GM04504 (cell line): ENCODE measurements at regions not wholly inside any gene's neighbourhood (a gene's known extent, or its start where the extent isn't known, plus 50 kb on each side); places are given as distances from the start of the nearest gene placed in this dataset.

Source experiments
- DNase-seq: peaks from one replicate; pipeline ENCODE4 v3.0.0-alpha.2; 2012; ENCODE audit warnings: low read depth

DNA sequence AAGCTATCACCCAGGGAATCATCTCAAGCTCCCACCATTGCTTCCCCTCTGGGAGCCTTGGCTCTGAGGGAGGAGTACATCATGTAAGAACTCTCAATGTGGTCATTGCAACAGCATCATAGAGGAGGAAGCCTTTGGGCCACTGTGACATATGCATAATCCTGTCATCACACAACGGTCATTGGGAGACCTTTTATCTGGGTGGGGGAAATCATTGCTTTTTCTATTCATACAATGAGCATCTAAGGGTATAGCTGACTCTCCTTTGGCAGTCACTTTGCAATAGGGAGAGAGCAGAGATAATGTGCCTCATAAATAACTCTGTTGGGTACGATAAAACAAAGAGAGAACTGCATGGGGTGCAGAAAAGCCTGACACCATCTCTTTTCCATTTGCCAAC, 155.2 kb upstream of the KCNIP4 start:
- DNase-seq: no peak

DNA sequence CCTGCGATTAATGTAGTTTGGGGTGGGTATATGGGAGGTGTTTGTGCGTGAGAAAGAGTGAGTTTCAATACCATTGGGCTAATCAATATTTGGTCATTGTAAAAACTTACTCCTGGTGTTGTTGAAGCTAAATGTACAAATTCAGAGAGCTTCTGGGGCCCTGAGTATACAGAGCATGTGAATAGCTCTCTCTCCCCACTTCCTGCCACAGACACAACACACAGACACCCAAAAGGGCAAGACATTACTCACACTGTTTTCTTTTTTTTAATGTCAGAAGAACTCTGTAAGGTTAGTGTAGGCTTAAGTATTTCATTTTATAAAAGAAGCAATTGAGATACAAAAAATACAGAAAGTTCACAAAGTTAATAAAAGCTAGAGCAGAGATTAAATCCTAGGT, 151.3 kb upstream of the KCNIP4 start:
- DNase-seq: no peak

DNA sequence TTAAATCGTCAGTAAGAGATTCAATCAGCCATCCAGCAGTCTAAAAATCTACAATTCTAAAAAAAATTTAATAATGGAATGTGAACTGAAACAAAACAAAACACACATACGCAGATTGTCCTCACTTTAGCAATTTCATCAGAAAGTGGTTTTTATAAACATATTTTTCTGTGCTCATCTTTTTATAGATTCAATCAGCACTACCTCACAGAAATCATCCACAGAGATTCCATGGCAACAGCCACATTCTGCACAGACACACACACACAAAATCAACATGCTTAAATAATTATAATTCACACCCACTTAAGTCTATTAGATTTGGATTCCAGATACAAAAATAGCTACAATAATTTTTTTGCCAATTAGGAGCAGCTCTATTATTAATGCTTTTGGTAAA, 149.0 kb upstream of the KCNIP4 start:
- DNase-seq: no peak

DNA sequence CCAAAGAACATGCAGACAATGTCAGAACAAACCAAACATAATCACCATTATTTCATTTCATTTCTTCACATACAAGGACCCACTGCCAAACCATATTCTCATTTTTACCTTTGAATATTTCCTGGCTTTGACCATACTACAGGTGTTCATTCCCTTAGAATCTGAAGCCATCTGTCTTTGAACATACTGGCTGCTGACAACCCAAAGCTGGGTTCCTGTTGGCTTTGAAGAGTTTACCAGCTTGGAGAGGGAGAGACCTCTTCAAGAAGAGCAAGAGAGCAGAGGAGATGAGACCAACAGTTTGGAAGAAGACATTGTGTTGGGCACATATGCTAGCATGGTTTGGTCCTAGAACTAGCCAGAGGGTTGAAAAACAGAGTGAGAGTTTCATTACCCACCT, 145.6 kb upstream of the KCNIP4 start:
- no peak for DNase-seq

DNA sequence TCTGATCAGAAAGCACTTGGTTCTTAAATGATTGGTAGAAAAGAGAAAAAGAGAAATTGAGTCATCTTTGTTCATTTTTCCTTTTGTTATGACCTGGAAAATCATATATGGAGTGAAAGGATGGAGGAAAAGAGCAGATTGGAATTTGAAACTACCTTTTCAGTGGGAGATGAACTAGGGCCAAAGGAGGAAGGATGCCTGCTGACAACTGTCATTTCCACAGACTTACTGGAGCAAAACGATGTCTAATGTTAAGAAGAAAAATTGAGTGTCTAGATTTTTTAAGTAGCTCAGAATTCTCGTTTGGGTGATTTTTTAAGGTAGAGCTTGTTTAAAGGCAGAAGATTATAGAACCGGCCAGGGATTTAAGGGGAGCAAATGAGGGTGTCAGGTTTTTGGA, 144.6 kb upstream of the KCNIP4 start:
- DNase-seq: no peak

DNA sequence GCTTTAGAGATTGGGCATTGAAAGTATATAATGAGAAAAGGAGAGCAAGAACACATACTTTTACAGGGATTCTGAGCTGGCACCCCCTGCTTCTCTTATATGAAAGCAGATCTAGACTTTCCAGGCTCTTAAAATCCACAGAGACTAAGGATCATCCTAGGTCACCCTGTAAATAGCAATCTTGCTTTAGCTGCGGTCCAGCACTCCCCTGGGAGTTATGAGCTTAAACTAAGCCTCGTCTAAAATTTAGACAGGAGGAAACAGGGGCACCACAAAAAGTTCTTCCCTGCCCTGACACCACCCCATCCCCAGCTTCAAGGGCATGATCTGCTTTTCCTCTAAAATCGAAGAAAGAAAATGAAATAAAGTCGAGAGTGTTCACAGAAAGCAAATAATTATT, 143.3 kb upstream of the KCNIP4 start:
- DNase-seq: no peak

DNA sequence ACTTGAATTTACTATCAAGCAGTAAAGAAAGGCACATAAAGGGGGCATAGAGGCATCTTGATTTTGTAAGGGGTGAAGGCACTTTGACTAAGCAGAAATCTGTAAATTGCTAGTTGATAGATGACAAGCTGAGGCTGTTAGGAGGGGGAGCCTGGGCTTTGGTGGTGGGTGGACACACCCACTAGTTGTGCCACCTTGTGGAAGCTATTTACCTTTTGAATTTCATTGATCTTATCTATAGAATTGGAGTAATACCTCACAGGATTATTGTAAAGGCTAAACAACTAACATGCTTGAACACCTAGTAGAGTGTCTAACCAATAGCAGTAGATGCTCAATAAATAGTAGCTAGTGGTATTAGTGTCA, 142.8 kb upstream of the KCNIP4 start:
- no peak for DNase-seq

DNA sequence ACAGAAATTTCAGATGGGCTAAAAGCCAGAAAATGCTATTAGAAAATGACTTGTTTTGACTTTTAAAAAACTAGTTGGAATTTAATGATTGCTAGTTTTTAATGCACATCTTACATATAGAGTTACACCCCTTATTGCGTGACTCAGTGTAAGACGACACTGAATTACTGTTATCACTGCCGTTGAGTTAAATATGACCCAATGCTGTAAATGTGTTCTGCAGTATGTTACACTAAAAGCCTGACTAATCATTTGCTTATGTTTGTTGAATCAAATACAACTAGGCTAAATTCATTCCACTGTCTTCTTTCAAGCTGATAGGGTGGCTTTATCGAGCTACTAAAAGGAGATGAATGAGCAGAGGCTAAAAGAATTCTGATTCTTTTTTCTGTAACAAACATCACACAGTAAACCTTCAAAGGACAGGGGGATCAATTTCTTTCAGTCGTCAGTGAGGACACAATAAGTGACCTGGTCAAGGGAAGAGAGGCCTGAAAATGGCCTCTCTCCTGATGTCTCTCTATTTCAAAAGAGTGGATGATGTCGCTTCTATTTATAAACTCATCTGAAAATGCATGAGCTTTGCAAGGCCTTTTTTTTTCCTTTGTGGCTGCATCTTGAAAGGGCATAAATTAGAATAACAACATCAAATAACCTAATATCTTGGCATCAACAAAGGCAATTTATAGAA, 142.2 kb upstream of the KCNIP4 start:
- no peak for DNase-seq

DNA sequence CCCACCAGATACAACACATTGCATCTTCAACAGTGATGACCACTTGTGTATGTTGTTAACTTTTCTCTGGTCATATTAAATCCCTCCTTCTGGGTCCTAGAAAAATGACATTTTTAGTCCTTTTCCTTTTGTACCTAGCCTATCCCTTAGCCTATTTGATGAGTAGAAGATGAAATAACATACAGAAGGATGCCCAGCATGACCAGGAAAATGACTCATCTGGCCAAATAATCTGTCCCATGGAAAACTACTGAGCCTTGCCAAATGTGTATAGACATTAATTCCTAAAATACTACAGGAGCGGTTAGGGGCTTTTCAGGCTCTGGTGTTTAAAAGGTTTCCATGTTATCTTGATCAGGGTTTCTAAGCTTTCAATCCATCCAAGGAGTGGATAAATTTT, 129.0 kb upstream of the KCNIP4 start:
- no peak for DNase-seq

DNA sequence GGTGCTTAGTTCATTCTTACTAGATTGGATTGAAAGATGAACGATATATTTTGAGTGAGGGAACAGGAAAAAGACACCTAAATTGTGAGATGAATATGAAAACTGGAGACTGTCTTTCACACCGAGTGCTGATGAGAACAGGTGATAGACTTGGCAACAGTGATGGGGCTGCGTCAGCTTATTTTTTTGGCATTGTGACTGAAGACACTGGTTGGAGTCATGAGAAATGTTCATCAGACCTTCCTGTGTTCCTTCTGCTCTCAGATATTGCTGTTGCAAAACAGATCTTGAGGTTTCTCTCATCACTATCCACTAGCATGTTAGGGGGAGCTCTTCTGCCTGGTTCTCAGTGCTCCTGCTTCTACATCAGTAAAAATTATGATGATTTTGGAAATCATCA, 124.2 kb upstream of the KCNIP4 start:
- no peak for DNase-seq

DNA sequence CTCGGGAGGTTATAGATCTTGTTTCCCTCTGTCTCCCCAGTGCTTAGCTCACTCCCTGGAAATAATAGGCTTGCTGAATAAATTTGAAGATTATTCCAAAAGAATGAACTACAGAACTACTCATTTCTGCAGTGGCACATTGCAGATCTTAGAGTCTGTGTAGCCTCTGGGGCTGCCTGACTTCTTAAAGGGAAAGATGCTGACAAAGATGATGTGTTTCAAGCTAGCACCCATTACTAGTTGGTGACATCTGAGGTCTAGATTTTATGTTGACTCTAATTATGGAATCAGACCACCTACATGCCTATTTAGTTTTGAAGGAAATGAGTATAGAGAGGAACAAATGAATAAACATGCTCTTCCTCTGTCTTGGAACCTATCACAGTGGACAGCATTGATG, 123.7 kb upstream of the KCNIP4 start:
- DNase-seq: no peak

DNA sequence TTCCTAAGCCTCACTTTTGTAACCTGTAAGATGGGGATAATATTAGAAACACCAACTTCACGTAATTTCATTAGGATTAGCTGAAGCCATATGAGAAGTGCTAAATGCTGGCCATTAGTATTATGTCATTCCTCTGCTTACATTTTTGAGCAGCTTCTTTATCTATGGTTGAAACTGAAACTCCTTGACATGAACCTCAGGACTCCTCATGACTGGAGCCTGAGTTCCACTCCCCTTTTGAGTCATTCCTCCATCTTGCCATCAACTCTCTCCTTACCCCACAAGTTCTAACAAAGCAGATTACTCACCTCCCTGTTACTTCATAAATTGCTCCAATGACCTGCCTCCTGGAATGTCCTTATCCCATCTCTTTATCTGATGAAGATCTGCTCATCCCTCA, 123.2 kb upstream of the KCNIP4 start:
- DNase-seq: no peak

DNA sequence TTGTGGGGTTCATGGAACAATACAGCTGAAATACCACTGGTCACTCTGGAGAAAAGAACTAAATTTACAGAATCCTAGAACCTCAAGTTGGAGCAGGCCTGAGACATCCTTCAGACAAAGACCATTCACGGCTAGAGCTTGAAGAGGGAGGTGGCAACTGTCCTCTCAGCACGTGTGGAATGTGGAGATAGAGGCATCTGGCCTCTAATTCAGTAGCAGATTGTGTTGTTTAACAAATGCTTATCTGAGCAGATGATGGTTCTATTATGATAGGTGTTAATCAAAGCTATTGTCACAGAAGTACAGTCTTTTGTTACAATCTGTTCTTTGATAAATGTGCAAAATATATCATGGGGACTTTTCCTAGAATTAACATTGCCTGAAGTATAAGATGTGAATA, 121.7 kb upstream of the KCNIP4 start:
- no peak for DNase-seq

DNA sequence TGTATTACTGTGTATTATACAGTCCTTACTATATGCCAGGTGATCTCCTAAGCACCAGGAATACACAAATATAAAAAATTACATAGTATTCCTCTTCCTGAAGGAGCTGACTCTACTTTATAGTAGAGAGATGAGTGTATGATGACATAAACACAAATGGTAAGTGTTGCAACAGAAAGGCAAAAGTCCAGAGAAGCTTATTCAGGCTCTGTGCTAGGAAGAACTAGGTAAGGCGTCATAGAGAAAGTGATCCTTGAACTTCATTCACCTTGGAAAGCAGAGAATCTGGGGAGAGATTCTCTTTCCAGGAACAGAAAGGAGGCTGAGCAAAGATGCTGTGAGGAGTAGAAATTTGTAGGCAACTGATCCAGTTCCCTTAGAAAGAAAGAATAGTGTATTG, 115.0 kb upstream of the KCNIP4 start:
- no peak for DNase-seq

DNA sequence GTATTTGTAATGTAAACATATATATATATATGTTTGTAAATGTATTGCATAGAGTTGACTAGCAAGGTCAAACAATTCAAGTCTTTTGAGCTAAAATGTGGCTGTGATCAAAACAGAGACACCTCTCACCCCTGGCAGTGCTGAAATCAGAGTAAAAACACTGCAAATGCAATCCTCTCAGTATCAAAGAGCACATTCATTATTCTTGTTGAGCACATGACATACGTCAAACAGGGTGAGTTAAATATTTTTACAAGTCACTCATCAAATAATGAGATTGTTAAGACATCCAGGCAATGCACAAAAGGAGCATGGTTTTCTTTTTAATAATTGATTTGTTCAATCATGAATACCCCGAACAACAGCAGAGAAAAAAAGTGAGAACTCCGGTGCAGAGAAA, 114.1 kb upstream of the KCNIP4 start:
- DNase-seq: no peak

DNA sequence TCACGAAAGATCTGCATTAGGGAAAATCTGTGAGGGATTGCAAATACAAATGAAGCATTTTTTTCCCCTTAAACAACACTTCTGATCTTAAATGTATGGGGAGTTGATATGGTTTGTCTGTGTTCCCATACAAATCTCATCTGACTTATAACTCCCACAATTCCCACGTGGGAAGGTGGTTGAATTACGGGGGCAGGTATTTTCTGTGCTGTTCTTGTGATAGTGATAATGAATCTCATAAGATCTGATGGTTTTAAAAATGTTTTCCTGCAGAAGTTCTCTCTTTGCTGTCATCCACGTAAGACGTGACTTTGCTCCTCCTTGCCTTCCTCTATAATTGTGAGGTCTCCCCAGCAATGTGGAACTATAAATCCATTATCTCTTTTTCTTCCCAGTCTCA, 107.4 kb upstream of the KCNIP4 start:
- DNase-seq: no peak

DNA sequence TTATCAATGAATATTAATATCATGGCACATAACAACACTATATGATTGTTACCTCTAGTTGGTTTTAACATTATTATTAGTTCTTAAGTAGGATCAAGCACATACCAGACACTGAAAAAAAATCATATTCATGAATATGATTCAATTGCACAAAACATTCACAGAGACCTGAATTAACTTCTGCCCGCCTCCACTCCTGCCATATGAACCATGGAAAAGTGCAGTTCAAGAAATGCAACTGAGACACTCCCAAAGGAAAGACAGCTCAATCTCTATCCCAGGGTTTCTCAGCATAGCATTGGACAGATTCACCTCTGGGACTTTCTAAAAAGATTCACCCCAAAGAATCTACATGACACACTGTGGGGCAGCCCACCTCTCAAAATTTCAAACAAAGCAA, 103.5 kb upstream of the KCNIP4 start:
- DNase-seq: no peak

DNA sequence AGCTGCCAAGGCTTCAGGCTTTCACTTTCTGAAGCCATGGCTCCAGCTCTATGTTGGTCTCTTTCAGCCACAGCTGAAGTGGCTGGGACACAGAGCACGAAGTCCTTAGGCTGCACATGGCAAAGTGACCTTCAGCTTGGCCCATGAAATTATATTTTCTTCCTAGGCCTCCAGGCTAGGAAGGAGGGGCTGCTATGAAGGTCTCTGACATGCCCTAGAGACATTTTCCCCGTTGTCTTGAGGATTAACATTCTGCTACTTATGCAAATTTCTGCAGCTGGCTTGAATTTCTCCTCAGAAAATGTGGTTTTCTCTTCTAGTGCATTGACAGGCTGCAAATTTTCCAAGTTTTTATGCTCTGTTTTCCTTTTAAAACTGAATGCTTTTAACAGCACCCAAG, 99.8 kb upstream of the KCNIP4 start:
- DNase-seq: no peak

DNA sequence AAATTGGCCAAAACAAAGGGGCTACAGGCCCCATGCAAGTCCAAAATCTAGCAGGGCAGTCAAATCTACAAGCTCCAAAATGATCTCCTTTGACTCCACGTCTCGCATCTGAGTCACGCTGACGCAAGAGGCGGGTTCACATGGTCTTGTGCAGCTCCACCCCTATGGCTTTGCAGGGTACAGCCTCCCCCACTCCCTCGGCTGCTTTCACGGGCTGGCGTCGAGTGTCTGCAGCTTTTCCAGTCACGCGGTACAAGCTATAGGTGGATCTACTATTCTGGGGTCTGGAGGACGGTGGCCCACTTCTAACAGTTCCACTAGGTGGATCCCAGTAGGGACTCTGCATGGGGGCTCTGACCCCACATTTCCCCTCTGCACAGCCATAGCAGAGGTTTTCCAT, 99.2 kb upstream of the KCNIP4 start:
- DNase-seq: no peak

DNA sequence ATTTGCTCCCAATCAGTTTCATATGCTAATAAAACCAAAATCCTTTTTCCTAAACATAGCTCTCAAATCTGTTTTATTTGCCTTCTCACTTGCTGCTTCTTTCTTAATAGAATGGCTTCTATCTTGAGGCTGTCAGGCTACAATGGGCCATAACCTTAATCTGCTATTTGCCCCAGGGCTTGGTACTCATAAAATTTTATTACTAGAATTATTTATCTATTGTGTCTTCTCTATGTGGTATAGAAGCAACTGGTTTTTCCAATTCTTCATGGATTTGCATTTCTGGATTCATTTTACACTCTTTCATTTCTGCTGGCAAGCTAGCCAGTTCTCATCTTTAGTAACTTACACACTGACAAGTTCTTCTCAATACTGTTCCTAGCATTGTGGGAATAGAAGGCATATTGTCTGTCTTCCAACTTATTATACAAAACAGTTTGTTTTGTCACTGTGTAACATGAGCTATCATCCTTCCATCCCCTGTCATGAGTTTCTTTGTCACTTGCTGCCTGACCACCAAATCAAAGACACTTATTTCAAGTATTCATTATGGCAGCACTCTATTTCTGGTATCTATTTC, 96.6 kb upstream of the KCNIP4 start:
- DNase-seq: no peak

DNA sequence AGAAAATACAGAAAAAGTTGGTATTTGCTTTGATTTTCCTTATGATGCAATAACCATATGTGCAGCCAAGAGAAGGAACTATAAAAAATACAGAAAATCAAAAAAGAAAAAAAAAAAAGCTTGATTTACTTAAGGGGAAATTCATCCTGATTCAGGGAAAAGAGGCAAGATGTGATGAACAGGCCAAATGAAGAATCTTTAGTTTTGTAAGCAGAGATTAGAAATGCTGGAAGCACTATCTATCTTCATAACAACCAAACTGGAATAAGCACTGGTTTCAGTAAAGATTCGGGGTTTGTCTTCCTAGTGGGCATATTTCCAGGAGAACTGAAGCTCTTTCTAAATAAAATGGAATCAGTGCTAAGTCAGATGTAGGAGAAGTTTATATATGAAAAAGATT, 82.9 kb upstream of the KCNIP4 start:
- DNase-seq: no peak

DNA sequence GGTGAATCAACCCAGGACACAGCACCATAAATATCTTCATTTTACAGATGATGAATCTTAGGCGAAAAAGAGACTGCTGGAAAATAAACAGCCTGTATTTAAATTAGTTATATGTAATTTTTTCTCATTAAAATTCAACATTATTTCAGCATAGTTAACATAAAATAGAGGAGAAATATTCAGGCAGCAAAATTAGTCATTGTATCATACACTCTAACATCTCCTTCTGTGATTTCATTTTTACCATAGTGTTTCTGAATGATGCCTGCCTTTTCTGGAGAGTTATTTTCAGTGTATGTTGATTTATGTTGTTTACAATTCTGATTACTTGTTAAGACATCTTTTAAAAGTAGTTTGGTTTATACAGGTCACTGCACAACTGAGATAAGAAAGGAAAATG, 82.3 kb upstream of the KCNIP4 start:
- DNase-seq: no peak

DNA sequence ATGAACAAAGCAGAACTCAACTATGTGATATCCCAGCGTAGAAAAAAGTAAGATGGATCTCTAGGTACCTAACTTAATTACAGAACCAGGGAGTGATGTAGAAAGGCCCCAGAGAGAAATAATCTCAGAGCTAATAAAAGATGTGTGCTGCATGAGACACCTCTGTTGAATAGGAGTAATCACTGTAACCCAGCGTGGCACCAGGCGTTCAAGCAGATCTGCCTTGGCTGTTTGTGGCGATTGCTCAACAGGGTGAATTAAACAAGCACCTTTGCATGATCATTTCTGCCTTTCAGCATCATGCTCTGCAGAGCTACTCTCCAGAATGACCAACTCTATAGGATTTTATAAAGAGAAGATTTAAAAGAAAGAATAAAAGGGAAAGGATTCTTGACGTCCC, 81.7 kb upstream of the KCNIP4 start:
- no peak for DNase-seq

DNA sequence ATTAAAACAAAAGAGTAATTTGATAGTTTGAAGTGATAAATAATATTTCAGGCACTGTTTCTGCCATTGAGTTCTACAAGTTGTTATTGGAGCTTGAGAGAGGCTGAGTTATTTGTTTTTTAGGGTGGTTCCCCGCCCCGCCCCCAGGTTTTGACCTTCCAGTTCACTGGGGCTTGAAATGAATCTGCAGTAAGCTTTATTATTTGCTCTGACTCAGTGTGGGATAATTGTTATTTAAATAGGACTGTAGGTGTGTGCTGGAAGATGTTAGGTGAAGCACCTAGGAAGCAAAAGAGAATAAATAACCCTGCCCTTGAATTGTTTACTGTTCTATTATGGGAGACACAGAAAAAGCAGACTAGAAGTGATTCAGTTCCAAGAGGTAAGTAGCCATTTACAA, 81.2 kb upstream of the KCNIP4 start:
- DNase-seq: no peak

DNA sequence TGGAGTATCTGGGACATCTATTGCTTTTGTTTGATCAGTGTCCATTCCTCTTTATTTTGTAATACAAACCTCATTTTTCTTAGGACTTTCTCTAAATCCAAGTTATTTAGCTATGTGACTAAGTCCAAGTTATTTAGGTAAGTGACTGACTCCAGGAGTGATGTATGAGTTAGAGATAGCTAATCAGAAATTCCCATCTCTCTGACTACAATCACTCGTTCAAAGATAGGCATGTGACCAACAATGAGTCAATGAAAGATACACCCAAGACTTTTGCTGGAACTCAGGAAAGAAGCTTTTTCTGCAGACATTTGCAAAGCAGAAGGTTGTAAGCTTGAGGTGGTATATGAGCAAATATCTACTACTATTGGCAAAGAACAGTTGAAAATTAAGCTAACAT, 72.5 kb upstream of the KCNIP4 start:
- DNase-seq: no peak
